ENCODE measurements at regions not wholly inside any gene's neighbourhood (a gene's known extent, or its start where the extent isn't known, plus 50 kb on each side); places are given as distances from the start of the nearest gene placed in this dataset.

- Histone ChIP-seq H3K9ac (ENCODE audit: low read length) (no peak overlapping the region), H3K4me3 (ENCODE audit: low read length) (no peak overlapping the region), H3K4me1 (ENCODE audit: control insufficient read depth, insufficient read depth, low read length) (peaks cover 8% of the 10 kb centered on the region), H3K9me3 (ENCODE audit: control insufficient read depth, low read length) (no peaks in the 10 kb centered on the region), H3K36me3 (ENCODE audit: control insufficient read depth, insufficient read depth, low read length, severe bottlenecking) (no peaks in the 10 kb centered on the region), H3K27me3 (replicated peaks; ENCODE audit: control insufficient read depth, insufficient read depth, low read length) (no peaks in the 10 kb centered on the region)
- DNase-seq (ENCODE audit: low read depth): no peak
These were observed 172.9 kb upstream of the CPHXL start for GRCh38 chr16:75899163-75899562.

- H3K9me3 ChIP-seq (ENCODE audit: control insufficient read depth, low read length): no peaks in the 10 kb centered on the region
- no peak overlapping the region for H3K9ac ChIP-seq (ENCODE audit: low read length)
- H3K4me3 ChIP-seq (ENCODE audit: low read length): no peak overlapping the region
- no peaks in the 10 kb centered on the region for H3K27me3 ChIP-seq (replicated peaks; ENCODE audit: control insufficient read depth, insufficient read depth, low read length)
- H3K4me1 ChIP-seq (ENCODE audit: control insufficient read depth, insufficient read depth, low read length): peaks cover 7% of the 10 kb centered on the region
- H3K36me3 ChIP-seq (ENCODE audit: control insufficient read depth, insufficient read depth, low read length, severe bottlenecking): no peaks in the 10 kb centered on the region
- no peak for DNase-seq (ENCODE audit: low read depth)
These were observed 182.2 kb upstream of the CPHXL start for GRCh38 chr16:75908331-75909117.

- H3K4me3 ChIP-seq (ENCODE audit: low read length): no peak overlapping the region
These were observed 183.5 kb upstream of the CPHXL start for GRCh38 chr16:75909746-75910145.

GRCh38 chr16:75911896-75912295 is 185.6 kb upstream of the CPHXL start:
- Histone ChIP-seq H3K4me3 (ENCODE audit: low read length) (no peak overlapping the region), H3K36me3 (ENCODE audit: control insufficient read depth, insufficient read depth, low read length, severe bottlenecking) (no peaks in the 10 kb centered on the region), H3K9ac (ENCODE audit: low read length) (no peak overlapping the region), H3K9me3 (ENCODE audit: control insufficient read depth, low read length) (no peaks in the 10 kb centered on the region), H3K27me3 (replicated peaks; ENCODE audit: control insufficient read depth, insufficient read depth, low read length) (no peaks in the 10 kb centered on the region), H3K4me1 (ENCODE audit: control insufficient read depth, insufficient read depth, low read length) (peaks cover 18% of the 10 kb centered on the region)
- no peak for DNase-seq (ENCODE audit: low read depth)

More at GRCh38 chr16:75909746-75910145, 183.5 kb upstream of the CPHXL start:
- no peaks in the 10 kb centered on the region for H3K27me3 ChIP-seq (replicated peaks; ENCODE audit: control insufficient read depth, insufficient read depth, low read length)
- no peaks in the 10 kb centered on the region for H3K36me3 ChIP-seq (ENCODE audit: control insufficient read depth, insufficient read depth, low read length, severe bottlenecking)
- H3K9me3 ChIP-seq (ENCODE audit: control insufficient read depth, low read length): no peaks in the 10 kb centered on the region
- H3K9ac ChIP-seq (ENCODE audit: low read length): no peak overlapping the region
- no peak for DNase-seq (ENCODE audit: low read depth)
- H3K4me1 ChIP-seq (ENCODE audit: control insufficient read depth, insufficient read depth, low read length): peaks cover 7% of the 10 kb centered on the region

- H3K4me1 ChIP-seq (ENCODE audit: control insufficient read depth, insufficient read depth, low read length): peaks cover 28% of the 10 kb centered on the region
- no peak for DNase-seq (ENCODE audit: low read depth)
- H3K9ac ChIP-seq (ENCODE audit: low read length): no peak overlapping the region
- H3K27me3 ChIP-seq (replicated peaks; ENCODE audit: control insufficient read depth, insufficient read depth, low read length): no peaks in the 10 kb centered on the region
- H3K36me3 ChIP-seq (ENCODE audit: control insufficient read depth, insufficient read depth, low read length, severe bottlenecking): no peaks in the 10 kb centered on the region
- no peaks in the 10 kb centered on the region for H3K9me3 ChIP-seq (ENCODE audit: control insufficient read depth, low read length)
- H3K4me3 ChIP-seq (ENCODE audit: low read length): no peak overlapping the region
These were observed 187.7 kb upstream of the CPHXL start for GRCh38 chr16:75913958-75914357.

- Histone ChIP-seq H3K36me3 (ENCODE audit: control insufficient read depth, insufficient read depth, low read length, severe bottlenecking) (no peaks in the 10 kb centered on the region), H3K4me1 (ENCODE audit: control insufficient read depth, insufficient read depth, low read length) (peaks cover 41% of the 10 kb centered on the region), H3K9me3 (ENCODE audit: control insufficient read depth, low read length) (no peaks in the 10 kb centered on the region), H3K27me3 (replicated peaks; ENCODE audit: control insufficient read depth, insufficient read depth, low read length) (no peaks in the 10 kb centered on the region), H3K4me3 (ENCODE audit: low read length) (no peak overlapping the region), H3K9ac (ENCODE audit: low read length) (no peak overlapping the region)
- DNase-seq (ENCODE audit: low read depth): no peak
These were observed 190.2 kb upstream of the CPHXL start for GRCh38 chr16:75916451-75916850.

- H3K4me3 ChIP-seq (ENCODE audit: low read length): no peak overlapping the region
- no peaks in the 10 kb centered on the region for H3K27me3 ChIP-seq (replicated peaks; ENCODE audit: control insufficient read depth, insufficient read depth, low read length)
- no peaks in the 10 kb centered on the region for H3K9me3 ChIP-seq (ENCODE audit: control insufficient read depth, low read length)
- no peak for DNase-seq (ENCODE audit: low read depth)
- H3K36me3 ChIP-seq (ENCODE audit: control insufficient read depth, insufficient read depth, low read length, severe bottlenecking): no peaks in the 10 kb centered on the region
- H3K4me1 ChIP-seq (ENCODE audit: control insufficient read depth, insufficient read depth, low read length): peaks cover 34% of the 10 kb centered on the region
- no peak overlapping the region for H3K9ac ChIP-seq (ENCODE audit: low read length)
These were observed 191.8 kb upstream of the CPHXL start for GRCh38 chr16:75918109-75918508.

- no peaks in the 10 kb centered on the region for H3K27me3 ChIP-seq (replicated peaks; ENCODE audit: control insufficient read depth, insufficient read depth, low read length)
- peak overlapping the region; percentile 23 for H3K4me3 ChIP-seq (ENCODE audit: low read length)
- H3K36me3 ChIP-seq (ENCODE audit: control insufficient read depth, insufficient read depth, low read length, severe bottlenecking): no peaks in the 10 kb centered on the region
- DNase-seq (ENCODE audit: low read depth): no peak
- peaks cover 34% of the 10 kb centered on the region for H3K4me1 ChIP-seq (ENCODE audit: control insufficient read depth, insufficient read depth, low read length)
- H3K9ac ChIP-seq (ENCODE audit: low read length): no peak overlapping the region
- H3K9me3 ChIP-seq (ENCODE audit: control insufficient read depth, low read length): no peaks in the 10 kb centered on the region
These were observed 193.4 kb upstream of the CPHXL start for GRCh38 chr16:75919664-75920063.

GRCh38 chr16:75921281-75921680 is 195.0 kb upstream of the CPHXL start:
- no peak for DNase-seq (ENCODE audit: low read depth)
- no peaks in the 10 kb centered on the region for H3K9me3 ChIP-seq (ENCODE audit: control insufficient read depth, low read length)
- H3K4me1 ChIP-seq (ENCODE audit: control insufficient read depth, insufficient read depth, low read length): peaks cover 30% of the 10 kb centered on the region
- H3K9ac ChIP-seq (ENCODE audit: low read length): no peak overlapping the region
- no peaks in the 10 kb centered on the region for H3K36me3 ChIP-seq (ENCODE audit: control insufficient read depth, insufficient read depth, low read length, severe bottlenecking)
- no peaks in the 10 kb centered on the region for H3K27me3 ChIP-seq (replicated peaks; ENCODE audit: control insufficient read depth, insufficient read depth, low read length)
- no peak overlapping the region for H3K4me3 ChIP-seq (ENCODE audit: low read length)

- DNase-seq (ENCODE audit: low read depth): no peak
- Histone ChIP-seq H3K9me3 (ENCODE audit: control insufficient read depth, low read length) (no peaks in the 10 kb centered on the region), H3K9ac (ENCODE audit: low read length) (no peak overlapping the region), H3K4me3 (ENCODE audit: low read length) (no peak overlapping the region), H3K27me3 (replicated peaks; ENCODE audit: control insufficient read depth, insufficient read depth, low read length) (no peaks in the 10 kb centered on the region), H3K4me1 (ENCODE audit: control insufficient read depth, insufficient read depth, low read length) (peaks cover 22% of the 10 kb centered on the region), H3K36me3 (ENCODE audit: control insufficient read depth, insufficient read depth, low read length, severe bottlenecking) (no peaks in the 10 kb centered on the region)
These were observed 196.0 kb upstream of the CPHXL start for GRCh38 chr16:75922250-75922649.

GRCh38 chr16:75924397-75924796 is 198.1 kb upstream of the CPHXL start:
- no peak for DNase-seq (ENCODE audit: low read depth)
- H3K36me3 ChIP-seq (ENCODE audit: control insufficient read depth, insufficient read depth, low read length, severe bottlenecking): no peaks in the 10 kb centered on the region
- H3K9ac ChIP-seq (ENCODE audit: low read length): no peak overlapping the region
- no peak overlapping the region for H3K4me3 ChIP-seq (ENCODE audit: low read length)
- H3K9me3 ChIP-seq (ENCODE audit: control insufficient read depth, low read length): peaks cover 6% of the 10 kb centered on the region
- no peaks in the 10 kb centered on the region for H3K27me3 ChIP-seq (replicated peaks; ENCODE audit: control insufficient read depth, insufficient read depth, low read length)
- H3K4me1 ChIP-seq (ENCODE audit: control insufficient read depth, insufficient read depth, low read length): peaks cover 9% of the 10 kb centered on the region

- peaks cover 6% of the 10 kb centered on the region for H3K9me3 ChIP-seq (ENCODE audit: control insufficient read depth, low read length)
- no peak overlapping the region for H3K4me3 ChIP-seq (ENCODE audit: low read length)
- no peaks in the 10 kb centered on the region for H3K27me3 ChIP-seq (replicated peaks; ENCODE audit: control insufficient read depth, insufficient read depth, low read length)
- no peak for DNase-seq (ENCODE audit: low read depth)
- no peaks in the 10 kb centered on the region for H3K36me3 ChIP-seq (ENCODE audit: control insufficient read depth, insufficient read depth, low read length, severe bottlenecking)
- no peak overlapping the region for H3K9ac ChIP-seq (ENCODE audit: low read length)
- no peaks in the 10 kb centered on the region for H3K4me1 ChIP-seq (ENCODE audit: control insufficient read depth, insufficient read depth, low read length)
These were observed 201.5 kb upstream of the CPHXL start for GRCh38 chr16:75927810-75928209.
